ENCODE measurements at regions not wholly inside any gene's neighbourhood (a gene's known extent, or its start where the extent isn't known, plus 50 kb on each side); places are given as distances from the start of the nearest gene placed in this dataset.

GRCh38 chr9:7328453-7328852 lies 471.1 kb downstream of the DMAC1 start:
- TF ChIP-seq TCF12 (IDR thresholded peaks at IDR 0.05) (no peak), JUND (IDR thresholded peaks at IDR 0.05) (no peak)

Measured in SK-N-SH (cell line).